ENCODE measurements at regions not wholly inside any gene's neighbourhood (a gene's known extent, or its start where the extent isn't known, plus 50 kb on each side); places are given as distances from the start of the nearest gene placed in this dataset.

DNA sequence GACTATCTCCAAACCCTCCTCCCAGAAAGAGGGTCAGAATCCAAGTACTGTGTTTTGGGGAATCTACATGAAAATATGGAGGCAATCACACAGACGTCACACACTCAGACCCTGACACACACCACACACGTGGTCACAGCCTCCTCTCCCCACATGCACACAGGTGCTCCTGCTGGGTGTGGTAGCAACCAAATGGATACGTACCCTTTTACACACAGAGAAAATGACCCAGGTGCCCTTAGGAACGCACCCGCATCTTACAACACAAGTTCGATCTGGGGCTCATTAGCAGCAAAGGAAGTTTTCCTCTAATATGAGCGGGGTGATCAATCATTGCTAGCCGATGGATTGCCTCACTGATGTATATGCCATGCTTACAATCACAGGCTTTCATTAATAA lies 480.2 kb upstream of the KLF4 start:
- DNase-seq = no peak

DNA sequence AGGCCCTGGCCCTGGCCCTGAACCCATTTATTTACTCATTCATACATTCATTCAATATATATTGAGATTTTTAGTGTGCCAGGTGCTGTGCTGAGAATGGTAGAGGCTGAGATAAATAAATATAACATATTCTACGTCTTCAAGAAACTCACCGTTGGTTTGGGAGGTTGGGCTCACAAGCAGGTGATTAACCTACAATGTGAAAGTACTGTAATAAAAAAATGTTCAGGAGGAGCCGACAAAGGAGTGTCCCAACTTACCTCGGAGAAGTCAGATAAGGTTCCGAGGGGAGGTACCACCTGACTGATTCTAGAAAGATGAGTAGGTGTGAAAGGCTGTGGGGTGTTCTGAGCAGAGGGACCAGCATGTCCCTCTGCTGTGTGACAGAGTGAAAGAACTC lies 479.6 kb upstream of the KLF4 start:
- DNase-seq = no peak

DNA sequence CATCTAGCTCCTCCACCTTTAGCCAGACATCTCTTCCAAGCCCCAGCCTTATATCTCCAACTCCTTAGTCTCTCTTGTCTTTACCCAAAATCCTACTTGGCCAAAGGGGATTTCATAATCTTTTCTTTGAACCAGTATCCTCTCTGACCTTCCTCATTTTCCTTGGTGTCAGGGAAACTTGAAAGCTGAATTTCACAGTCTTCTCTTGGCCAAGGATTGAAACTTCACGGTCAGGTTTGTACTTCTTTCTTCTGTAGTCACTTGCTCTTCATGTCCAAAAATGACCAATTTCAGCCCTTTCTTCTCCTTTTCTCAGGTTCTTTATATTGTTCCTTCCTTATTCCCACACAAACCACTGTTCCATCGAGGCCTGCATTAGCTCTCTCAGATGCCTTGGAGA lies 473.7 kb upstream of the KLF4 start:
- no peak for DNase-seq

DNA sequence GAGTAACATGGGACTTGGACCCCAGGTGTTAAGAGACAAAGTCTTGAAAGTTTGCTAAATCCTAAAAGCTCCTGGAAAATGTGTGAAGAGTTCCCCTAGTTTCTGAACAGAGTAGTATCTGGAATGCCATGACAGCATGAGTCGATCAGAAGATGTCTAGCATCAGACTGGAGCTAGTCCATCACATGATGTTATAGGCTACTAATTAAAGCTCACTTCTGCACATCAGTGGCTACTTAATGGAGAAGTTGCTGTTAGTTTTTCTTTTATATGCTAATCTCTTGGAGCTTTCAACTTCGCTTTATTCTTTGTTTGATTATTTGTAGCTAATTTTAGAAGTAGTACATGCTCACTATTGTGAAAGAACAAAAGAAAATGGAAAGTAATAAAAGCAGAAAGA lies 471.3 kb upstream of the KLF4 start:
- DNase-seq = no peak

DNA sequence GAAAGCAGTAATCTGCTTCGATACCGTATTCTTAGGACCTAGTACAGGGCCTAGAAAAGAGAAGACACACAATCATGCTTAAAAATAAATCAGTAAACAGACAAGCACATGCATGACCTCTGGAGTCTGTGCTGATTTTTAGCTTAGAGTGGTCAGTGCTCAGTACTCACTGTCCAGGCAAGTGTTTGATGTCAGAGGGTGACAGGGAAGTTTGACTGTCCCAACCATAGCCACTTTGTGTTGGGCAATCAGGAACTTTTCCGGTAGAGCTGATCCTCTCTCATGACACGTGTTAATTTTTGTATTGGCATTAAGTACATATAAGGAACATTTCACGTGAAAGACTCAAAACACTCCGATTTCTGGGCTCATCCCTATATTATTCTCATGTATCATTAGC lies 464.7 kb upstream of the KLF4 start:
- DNase-seq = no peak

DNA sequence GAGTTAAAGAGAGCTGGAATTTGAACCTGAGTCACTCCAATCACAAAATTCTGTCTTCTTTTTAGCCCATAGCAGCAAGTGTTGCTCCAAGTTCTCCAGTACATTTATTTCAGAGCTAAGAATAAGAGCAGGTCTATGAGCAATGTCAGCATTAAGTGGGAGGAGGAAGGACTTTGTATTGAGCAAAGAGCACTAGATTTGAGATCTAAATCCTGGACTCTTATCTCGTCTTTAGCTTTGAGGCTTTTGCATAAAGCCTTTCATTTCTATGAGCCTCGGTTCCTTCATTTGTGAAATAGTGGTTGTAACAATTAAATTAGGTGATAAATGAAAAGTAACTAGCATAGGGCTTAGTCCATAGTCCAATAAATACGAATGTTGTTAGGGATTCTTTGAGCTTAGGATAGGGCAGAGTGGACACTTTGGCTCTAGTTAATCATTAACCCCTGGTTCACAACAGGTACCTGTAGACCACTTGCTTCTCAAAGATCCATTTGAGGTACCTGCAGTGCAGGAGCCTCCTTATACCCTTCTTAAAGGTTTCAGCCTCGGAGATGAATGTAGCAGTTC lies 464.1 kb upstream of the KLF4 start:
- no peak for DNase-seq

DNA sequence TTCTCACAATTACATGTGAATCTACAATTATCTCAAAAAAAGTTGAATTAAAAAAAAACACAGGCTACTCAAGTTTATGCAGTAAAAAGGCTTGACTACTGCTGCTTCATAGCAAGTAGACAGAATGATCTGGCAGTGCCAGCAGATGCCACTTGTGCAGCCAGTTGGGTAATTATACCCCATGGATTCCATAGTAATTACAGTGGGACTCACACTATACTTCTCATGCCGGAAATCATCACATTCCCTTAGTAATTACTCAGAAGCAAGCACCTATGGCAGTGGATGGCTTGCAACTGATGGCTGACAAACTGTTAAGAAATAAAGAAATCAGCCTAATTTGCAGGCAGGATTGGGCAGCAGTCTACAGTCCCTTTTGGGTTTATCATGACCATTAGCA lies 463.2 kb upstream of the KLF4 start:
- DNase-seq = no peak

DNA sequence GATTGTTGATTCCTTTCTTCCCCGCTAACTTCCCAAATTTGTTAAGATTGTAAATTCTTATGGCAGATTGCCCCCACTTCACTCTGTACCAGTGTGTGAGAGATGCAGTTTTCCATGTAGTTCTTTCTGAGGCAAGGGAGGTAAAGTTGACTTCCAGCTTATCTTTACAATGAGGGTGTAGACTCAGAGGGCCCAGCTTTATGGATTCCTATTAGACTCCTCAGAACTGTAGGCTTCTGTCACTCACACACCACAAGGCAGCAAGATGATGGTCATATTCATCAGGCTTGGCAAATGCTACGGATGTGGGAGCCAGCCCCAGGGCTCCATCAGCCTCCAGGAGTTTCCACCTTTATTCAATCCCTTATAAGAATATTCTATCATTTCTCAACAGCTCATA lies 461.9 kb upstream of the KLF4 start:
- DNase-seq = no peak

DNA sequence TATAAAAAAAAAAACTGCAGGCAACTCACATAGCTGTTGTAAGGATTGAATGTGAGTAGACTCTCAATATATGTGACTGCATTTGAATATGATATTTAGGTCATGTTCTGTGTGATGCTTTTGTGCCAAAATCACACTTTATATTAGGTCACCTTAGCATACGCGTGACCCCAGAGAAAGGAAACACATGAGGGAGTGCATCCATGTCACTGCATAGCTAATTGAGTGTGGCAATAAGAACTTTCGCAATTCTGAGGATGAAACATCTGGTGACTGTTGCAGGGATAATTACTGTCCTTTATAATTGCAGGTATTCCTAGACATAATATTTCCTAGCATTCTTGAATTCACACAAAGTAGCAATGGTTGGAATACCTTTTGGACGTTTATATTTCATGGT lies 459.5 kb upstream of the KLF4 start:
- no peak for DNase-seq

DNA sequence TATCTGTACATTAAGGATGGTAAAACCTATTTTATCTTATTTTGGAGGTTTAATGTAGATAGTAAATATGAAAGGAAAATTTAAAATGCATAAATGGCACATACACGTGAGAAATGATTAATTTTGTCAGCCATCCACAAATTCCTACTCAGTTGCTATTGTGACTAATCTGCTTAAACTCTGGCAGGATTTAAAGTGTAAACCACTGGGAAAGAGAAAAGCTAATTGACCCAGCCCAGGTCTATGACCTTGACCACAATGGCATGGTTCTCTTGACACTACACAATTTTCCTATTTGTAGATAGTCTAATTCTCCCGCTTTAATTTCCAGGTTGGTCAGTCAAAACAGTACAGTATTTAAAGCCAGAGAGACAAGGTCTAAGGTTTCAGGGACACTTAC lies 459.0 kb upstream of the KLF4 start:
- no peak for DNase-seq

DNA sequence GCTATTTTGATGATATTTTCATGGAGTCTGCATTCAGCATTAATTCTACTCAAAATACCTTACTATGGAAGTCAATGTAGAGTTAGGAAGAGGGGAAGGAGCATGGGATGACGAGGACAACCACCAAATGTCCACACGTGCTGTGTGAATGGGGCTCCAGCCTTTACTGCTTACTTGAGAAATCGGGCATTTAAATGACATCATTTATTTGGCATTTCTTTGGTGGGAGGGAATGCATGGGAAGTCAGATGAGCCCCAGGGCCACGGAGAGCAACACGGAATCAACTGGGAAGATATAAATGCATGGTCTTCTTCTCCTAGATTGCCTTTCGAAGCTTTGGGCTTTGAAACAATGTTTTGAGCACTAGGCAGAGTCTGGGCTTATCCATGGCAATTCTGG lies 458.5 kb upstream of the KLF4 start:
- DNase-seq = no peak

DNA sequence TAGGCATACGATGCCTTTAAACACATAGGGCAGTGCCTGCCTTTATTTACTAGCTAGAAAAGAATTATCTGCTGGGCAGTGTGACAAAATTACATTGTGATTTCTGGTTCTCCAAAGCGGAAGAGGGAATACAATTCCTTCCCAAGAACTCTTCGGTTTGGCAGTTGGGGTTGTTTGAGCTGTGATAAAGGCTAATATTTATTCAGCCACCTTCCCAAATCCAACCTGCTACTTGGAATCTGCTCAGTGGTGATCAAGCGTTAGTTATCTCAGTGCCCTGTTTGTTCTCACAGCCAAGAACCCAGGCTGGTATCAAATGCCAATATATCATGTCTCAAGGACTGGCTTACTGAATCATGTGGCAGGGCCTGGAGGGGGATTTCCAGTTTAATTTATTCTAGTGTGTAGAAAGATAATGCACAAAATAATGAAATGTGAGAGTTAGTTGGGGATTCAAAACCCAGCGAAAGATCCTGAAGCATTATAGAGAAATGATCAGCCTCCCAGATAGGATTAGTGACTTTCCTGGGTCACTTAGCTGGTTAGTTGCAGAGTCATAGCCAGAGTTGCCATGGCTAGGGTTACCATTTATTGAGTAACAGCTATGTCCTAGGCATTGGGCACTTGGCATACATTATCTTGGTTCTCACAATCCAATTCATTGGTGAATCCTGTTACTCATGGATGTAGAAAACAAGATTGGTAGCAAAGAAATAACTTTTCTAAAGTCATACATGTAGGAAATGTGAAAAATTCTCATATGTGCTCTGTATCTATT lies 457.0 kb upstream of the KLF4 start:
- DNase-seq = no peak

DNA sequence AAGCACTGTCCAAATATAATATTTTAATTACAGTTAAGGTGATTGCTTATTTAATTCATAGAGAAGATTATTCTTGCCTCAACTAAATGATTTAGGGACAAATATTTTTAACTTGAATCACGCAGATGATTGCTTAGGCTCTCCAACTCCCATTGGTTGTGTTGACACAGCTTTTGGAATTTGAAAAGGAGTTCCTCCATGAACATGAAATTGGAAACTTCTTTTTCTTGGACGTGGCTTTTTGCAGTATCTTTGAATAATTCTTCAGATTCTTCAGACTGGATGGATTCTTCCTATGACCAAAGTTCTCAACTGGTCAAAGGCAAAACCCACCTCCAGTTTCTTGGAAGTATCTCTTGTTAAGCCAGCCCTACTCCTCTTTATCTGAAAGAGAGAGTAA lies 456.4 kb upstream of the KLF4 start:
- DNase-seq = no peak

DNA sequence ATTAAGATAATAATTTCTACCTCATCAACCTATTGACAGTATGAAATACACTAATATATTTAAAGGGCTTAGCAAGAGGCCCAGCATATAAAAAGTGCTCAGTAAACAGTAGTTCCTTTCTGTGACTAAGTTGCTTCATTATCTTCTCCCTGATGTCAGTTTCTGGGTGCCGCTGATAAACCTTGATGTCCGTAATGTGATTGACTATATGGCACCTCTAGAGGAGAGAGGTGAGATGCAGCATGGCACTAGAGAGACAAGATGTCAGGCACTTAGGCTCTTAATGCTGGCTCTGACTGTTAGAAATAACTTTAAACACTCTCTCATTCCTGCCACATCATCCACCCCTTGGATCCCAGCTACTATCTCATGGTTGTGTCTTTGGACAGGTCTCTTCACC lies 455.9 kb upstream of the KLF4 start:
- DNase-seq = no peak

DNA sequence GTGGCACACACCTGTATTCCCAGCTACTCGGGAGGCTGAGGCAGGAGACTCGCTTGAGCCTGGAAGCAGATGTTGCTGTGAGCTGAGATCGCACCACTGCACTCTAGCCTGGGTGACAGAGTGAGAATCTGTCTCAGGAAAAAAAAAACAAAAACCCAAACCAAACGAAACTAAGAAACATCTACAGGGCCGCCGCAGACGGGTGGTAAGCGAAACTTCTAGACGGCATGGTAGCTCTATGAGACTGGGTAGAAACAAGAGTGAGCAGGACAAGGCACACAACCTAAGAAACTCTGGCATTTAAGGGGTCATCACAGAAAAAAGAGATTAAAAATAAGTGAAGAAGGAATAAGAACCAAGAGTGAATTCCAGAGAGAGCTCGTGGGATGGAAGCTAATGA lies 454.8 kb upstream of the KLF4 start:
- no peak for DNase-seq

DNA sequence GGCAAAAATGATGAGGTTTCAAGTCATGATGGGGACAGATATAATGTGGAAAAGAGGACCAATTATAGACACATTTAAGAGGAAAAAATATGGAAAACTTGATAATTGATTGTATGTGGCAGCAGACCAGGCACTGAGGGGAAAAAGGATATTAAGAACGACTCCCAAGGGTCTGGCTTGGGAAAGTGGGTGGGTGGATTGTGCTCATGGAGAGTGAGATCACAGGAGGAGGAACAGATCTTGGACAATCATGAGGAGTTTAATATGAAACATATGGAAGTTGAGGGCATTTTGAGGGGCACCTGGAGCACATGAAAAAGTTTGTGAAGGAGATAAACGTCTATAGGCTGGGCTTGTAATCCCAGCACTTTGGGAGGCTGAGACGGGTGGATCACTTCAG lies 454.3 kb upstream of the KLF4 start:
- DNase-seq = no peak

DNA sequence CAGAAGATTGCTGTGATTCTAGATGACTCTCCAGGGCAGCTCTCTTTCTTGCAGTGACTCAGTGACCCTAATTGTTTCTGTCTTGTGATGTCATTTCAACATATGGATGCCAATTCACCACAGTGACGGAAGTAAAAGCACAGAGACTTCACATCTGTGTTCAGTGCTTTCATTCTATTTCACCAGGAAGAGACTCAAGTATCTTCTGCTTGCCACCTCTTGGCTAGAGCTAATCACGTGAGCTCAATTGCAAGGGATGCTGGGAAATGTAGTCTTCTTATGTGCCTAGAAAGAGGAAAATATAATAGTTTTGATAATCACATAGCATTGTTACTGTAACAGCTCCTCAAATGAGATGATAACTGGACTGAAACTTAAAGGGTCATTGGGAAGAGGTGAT lies 453.3 kb upstream of the KLF4 start:
- no peak for DNase-seq

DNA sequence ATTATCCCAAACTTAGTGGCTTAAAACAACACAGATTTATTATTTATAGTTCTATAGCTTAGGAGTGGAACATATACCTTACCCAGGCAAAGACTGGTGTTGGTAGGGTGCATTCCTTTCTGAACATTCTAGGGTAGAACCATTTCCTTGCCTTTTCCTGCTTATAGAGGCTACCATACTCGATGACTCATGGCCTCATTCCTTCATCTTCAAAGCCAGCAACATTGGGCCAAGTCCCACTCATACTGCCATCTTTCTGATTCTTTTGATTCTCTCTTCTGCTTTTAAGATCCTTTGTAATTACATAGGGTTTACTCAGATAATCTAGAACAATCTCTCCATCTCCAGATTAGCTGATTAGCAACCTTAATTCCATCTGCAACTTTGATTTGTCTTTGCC lies 452.7 kb upstream of the KLF4 start:
- no peak for DNase-seq

DNA sequence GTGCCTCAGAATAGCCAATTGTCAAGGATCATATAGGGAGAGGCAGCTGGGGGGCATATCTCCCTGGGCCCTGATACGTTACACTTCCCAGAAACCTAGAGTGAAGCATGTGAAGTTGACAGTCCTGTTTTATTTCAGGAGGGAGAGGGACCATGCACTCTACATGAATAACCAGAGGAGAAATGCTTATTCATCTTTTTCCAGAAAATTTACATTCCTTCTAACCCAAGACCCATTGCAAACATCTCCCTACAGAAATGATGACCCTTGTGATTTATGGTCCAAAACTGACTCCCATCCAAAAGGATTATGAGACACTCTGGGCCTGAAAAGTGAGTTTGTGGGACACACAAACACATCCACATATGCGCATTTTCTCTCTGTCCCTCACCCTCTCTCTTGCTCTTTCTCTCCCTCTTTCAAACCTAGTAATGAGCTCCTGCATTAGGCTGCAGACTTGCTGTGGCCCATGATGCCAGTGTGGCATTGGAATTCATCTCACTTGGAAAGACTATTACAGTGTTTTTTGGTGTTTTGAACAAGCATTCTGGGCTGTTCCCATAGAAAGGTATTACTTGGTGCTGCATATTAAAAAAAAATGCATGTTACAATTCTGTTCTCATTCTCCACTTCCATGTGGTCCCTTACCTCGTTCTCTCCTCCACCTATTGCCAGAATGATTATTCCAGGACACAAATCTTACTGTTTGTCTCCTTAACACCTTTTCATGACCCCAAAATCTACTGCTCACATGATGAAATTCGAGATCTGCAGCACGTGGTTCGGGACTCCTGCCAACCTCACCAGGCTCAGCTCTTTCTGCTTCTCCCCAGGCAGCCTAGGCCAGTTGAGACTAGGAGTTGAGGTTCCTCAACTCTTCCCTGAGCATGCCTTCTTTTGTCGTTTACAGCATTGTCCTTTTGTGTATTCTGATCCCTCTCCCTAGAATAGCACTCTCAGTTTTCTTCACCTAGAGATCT lies 451.3 kb upstream of the KLF4 start:
- DNase-seq = no peak

DNA sequence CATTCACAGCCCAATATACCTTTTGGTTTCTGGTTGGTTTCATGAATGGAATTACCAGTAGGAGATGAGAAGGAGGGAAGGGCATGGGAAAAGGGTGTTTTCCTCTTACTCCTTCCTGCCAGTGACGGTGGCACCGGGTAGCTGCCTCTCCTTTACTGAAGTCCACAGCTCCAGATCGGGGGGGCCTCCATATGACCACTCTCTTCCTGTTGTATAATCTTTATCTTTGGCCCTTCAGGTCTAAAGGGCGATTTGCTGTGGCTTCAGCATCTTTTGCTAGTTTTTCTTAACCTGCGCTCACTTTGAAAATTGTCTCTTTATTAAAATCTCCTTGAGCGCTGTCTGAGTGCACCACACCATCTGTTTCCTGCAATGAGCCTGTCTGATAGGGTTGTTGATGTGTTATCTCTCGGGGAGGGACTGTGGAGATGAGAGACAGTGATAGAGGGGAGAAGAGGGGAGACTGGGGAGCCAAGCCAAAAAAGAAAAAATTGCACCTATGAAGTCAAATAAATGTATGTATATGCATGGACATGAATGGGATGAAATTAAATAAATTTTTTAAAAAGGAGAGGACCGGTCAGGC lies 449.3 kb upstream of the KLF4 start:
- DNase-seq = no peak

DNA sequence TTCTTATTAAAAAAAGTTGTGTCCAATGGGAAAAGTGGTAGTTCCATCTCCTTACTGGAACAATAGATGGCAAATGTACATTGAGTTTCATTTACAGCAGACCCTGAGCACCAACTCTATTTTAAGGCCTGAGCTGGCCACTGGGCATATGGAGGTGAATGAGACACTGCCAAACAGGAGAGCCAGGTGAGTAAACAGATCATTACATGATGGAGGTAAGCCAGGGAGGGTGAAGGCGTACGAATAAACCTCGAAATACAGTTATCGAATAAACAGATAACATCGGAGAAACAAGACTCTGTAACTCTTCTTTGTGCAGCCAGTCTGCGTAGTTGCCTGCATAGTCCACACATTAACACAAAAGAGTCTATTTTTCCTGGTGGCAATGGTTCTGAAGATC lies 446.4 kb upstream of the KLF4 start:
- no peak for DNase-seq

DNA sequence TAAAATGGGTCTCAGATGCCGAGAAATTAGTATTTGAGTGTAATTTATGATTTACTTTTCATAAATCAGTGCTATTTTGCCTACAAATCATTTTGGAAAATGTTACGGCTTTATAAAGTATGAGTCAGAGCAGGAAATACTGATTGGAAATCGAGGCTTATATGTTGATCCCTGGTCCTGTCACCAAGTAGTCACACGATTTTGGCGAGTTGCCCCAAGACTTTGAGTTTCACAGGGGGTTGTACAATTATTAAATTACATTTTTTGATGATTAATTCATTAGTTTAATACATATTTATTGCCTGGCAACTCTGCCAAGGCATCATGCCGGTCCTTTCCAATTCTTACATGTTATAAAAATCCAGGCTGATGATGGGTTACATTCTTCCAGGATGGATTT lies 443.9 kb upstream of the KLF4 start:
- DNase-seq = no peak

DNA sequence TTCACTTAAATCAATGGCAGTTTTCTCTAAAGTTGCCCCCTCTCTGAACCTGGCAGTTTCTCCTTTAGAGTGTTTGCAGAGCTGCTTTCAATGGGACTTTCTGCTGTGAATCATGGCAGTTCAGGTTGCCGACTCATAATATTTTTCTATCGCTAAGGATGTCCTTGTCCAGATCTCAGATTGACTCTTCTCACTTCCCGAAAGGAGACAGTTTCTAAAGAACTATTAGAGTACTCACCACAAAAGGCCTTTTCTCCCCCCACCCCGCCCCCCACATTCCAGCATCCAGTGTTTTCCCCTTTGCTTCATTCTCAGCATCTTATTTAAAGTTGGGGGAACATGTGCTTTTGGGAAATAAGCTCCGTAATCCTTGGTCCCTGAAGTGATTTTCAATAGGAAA lies 443.5 kb upstream of the KLF4 start:
- no peak for DNase-seq

DNA sequence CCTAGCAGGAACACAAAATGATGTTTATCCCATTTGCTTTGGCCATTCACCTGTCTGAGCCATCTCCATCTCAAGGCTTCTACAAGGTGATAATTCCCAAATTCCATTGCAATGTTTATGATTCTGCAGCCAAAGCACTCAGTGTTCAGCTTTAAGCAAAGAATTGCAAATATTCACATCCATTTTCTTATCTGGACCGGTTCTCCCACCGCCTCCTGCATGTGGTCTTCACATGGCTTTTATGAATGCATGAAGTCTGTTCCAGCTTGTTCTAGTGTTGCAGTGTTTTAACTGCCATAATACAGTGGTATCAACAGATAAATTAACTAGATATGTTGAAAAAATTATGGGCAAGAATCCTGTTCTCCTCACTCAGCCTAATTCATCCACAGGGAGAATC lies 443.0 kb upstream of the KLF4 start:
- no peak for DNase-seq

Data from stimulated activated CD4-positive, alpha-beta T cell treated with anti-CD3 and anti-CD28 coated beads, Interleukin-2, amount 100 ng/mL, for 24 hours (primary cell).